HG02870 (cell line): ENCODE measurements at regions not wholly inside any gene's neighbourhood (a gene's known extent, or its start where the extent isn't known, plus 50 kb on each side); places are given as distances from the start of the nearest gene placed in this dataset.

Experiments
- ATAC-seq: cut with Tn5 transposase; IDR thresholded peaks from one replicate; pipeline ENCODE4 v1.9.1; 2021; ENCODE audit warnings: mild to moderate bottlenecking, moderate library complexity; ENCODE audit not compliant: unreplicated experiment

- ATAC-seq = no peak
Observed at GRCh38 chr3:72336114-72336651, 512.1 kb downstream of the SHQ1 start.

GRCh38 chr3:72335458-72336095 lies 512.7 kb downstream of the SHQ1 start:
- ATAC-seq = no peak

- no peak for ATAC-seq
Observed at GRCh38 chr3:72334681-72335457, 513.4 kb downstream of the SHQ1 start.

GRCh38 chr3:72332689-72333088 lies 515.6 kb downstream of the SHQ1 start:
- ATAC-seq = no peak

GRCh38 chr3:72332036-72332435 lies 516.2 kb downstream of the SHQ1 start:
- no peak for ATAC-seq

GRCh38 chr3:72331076-72331475 lies 517.2 kb downstream of the SHQ1 start:
- ATAC-seq = no peak

GRCh38 chr3:72329354-72329753 lies 518.9 kb downstream of the SHQ1 start:
- no peak for ATAC-seq

- ATAC-seq = no peak
Observed at GRCh38 chr3:72328755-72329277, 519.4 kb downstream of the SHQ1 start.

GRCh38 chr3:72327008-72327407 lies 521.2 kb downstream of the SHQ1 start:
- ATAC-seq = no peak

GRCh38 chr3:72324253-72324811 lies 523.9 kb downstream of the SHQ1 start:
- no peak for ATAC-seq

- ATAC-seq = no peak
Observed at GRCh38 chr3:72323773-72324172, 524.5 kb downstream of the SHQ1 start.

- no peak for ATAC-seq
Observed at GRCh38 chr3:72322264-72322976, 525.8 kb downstream of the SHQ1 start.

- ATAC-seq = no peak
Observed at GRCh38 chr3:72320955-72321303, 527.3 kb downstream of the SHQ1 start.

- ATAC-seq = no peak
Observed at GRCh38 chr3:72320095-72320954, 527.9 kb downstream of the SHQ1 start.

- ATAC-seq = no peak
Observed at GRCh38 chr3:72319194-72320094, 528.8 kb downstream of the SHQ1 start.

GRCh38 chr3:72318504-72319193 lies 529.6 kb downstream of the SHQ1 start:
- ATAC-seq = no peak

- no peak for ATAC-seq
Observed at GRCh38 chr3:72317491-72317890, 530.8 kb downstream of the SHQ1 start.

GRCh38 chr3:72316501-72317279 lies 531.6 kb downstream of the SHQ1 start:
- no peak for ATAC-seq
